Prostate gland (tissue), 1 donor: ENCODE measurements at regions not wholly inside any gene's neighbourhood (a gene's known extent, or its start where the extent isn't known, plus 50 kb on each side); places are given as distances from the start of the nearest gene placed in this dataset.

ENCODE experiments used
- POLR2A ChIP-seq: fragments of 450-650 bp; IDR thresholded peaks from one replicate; pipeline ENCODE4 v1.6.1; 2016; ENCODE audit warnings: antibody characterized with exemption, mild to moderate bottlenecking
- POLR2AphosphoS5 ChIP-seq: sonication (generic); formaldehyde crosslinking; IDR thresholded peaks from one replicate; pipeline ENCODE4 v1.6.1; 2017; ENCODE audit warnings: antibody characterized with exemption

- TF ChIP-seq POLR2A (no peak), POLR2AphosphoS5 (no peak)
Observed at GRCh38 chr10:3321123-3321522, 148.5 kb upstream of the PITRM1 start.
